Fibroblast of lung (primary cell): ENCODE measurements at regions not wholly inside any gene's neighbourhood (a gene's known extent, or its start where the extent isn't known, plus 50 kb on each side); places are given as distances from the start of the nearest gene placed in this dataset.

Source experiments
- DNase-seq, 2 donors: peaks; one replicate each; pipeline versions ENCODE4 v3.0.0 to v3.0.0-alpha.2; 2010; ENCODE audit warnings: low read depth in 2 of 2
- H2AFZ ChIP-seq: 2 replicates; pipeline ENCODE4 v1.5.1; 2012; ENCODE audit warnings: low read length, control low read depth, inconsistent platforms
- H3K27ac ChIP-seq: 2 replicates; pipeline ENCODE4 v1.5.1; 2011; ENCODE audit warnings: low read length, control low read depth; ENCODE audit not compliant: insufficient read depth
- H3K27me3 ChIP-seq: 2 replicates; pipeline ENCODE4 v1.5.1; 2011; ENCODE audit warnings: mild to moderate bottlenecking, low read length; ENCODE audit not compliant: control insufficient read depth, insufficient read depth
- H3K36me3 ChIP-seq: 2 replicates; pipeline ENCODE4 v1.5.1; 2011; ENCODE audit warnings: low read length; ENCODE audit not compliant: control insufficient read depth, insufficient read depth
- H3K4me1 ChIP-seq: 2 replicates; pipeline ENCODE4 v1.5.1; 2011; ENCODE audit warnings: low read length; ENCODE audit not compliant: control insufficient read depth, insufficient read depth; ENCODE audit errors: extremely low read depth
- H3K4me2 ChIP-seq: 2 replicates; pipeline ENCODE4 v1.5.1; 2011; ENCODE audit warnings: low read length, control low read depth; ENCODE audit not compliant: insufficient read depth; ENCODE audit errors: extremely low read depth
- H3K4me3 ChIP-seq, 4 experiments: fragments of 200-600 bp in 1 of 4; sonication (generic) in 1 of 4; replicated peaks in 1 of 4; 2 replicates each; pipeline ENCODE4 v1.5.1; 2011 to 2016; ENCODE audit warnings: low read length in 4 of 4, low read depth in 3 of 4, mild to moderate bottlenecking in 3 of 4, control low read depth in 2 of 4, inconsistent platforms in 1 of 4, mixed read lengths in 1 of 4; ENCODE audit not compliant: insufficient read depth in 1 of 4; ENCODE audit errors: control extremely low read depth in 1 of 4
- H3K79me2 ChIP-seq: 2 replicates; pipeline ENCODE4 v1.5.1; 2012; ENCODE audit warnings: mild to moderate bottlenecking, low read length, inconsistent platforms; ENCODE audit not compliant: control insufficient read depth, insufficient read depth
- H3K9ac ChIP-seq: 2 replicates; pipeline ENCODE4 v1.5.1; 2011; ENCODE audit warnings: mild to moderate bottlenecking, low read length, control low read depth; ENCODE audit not compliant: insufficient read depth
- H3K9me3 ChIP-seq: 2 replicates; pipeline ENCODE4 v1.5.1; 2012; ENCODE audit warnings: low read depth, low read length; ENCODE audit not compliant: control insufficient read depth, insufficient read depth
- H4K20me1 ChIP-seq: 2 replicates; pipeline ENCODE4 v1.5.1; 2011; ENCODE audit warnings: low read length; ENCODE audit not compliant: control insufficient read depth, insufficient read depth; ENCODE audit errors: extremely low read depth
- CTCF ChIP-seq, 2 donors: IDR thresholded peaks in 1 of 2; conservative IDR thresholded peaks in 1 of 2; 1 replicate in 1 of 2; 2 replicates in 1 of 2; pipeline ENCODE4 v1.5.1; 2011 to 2012; ENCODE audit warnings: low read length in 2 of 2, control low read depth in 1 of 2, inconsistent platforms in 1 of 2, low read depth in 1 of 2, mild to moderate bottlenecking in 1 of 2
- EZH2 ChIP-seq: IDR thresholded peaks from 2 replicates; pipeline ENCODE4 v1.5.1; 2012; ENCODE audit warnings: low read length, control low read depth, mild to moderate bottlenecking; ENCODE audit errors: missing control alignments

DNA sequence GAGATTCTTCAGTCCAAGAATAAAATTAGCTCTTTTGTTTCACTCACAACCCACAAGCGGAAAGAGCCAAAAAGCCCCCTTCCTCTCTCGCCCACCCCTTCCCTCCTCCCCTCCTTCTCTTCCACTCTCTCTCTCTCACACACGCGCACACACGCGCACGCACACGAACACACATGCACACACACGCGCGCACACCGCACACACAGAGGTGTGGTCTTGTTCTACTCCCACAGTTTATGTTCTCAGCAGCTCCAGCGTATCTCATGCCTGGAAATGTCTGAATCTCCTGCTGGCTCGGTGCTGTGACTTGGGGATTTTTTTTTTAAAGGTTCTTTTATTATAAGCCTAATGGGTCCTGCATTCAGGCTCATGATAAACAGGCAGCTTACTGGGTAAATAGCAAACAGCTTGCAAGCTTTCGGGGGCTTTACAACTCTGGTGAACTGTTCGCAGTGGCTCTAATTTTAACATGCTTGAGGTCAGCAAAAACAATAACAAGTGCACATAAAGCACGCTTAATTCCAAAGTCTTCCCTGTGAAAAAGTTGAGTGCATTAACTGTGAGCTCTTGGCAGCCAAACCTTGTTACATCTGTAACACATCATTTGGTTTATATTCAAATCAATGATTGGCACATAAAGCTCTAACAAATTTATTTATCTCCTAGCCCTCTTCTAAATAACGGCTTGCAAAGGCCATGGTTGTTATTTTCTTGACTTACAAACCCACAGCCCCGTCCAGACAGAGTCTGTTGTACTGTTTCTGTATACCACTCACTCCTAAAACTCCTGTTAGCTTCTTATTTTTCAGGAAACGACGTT lies 424.1 kb upstream of the MGMT start:
- TF ChIP-seq CTCF (conservative IDR thresholded peaks at IDR 0.05 in 1 of 2, IDR thresholded peaks at IDR 0.05 in 1 of 2; ENCODE audit: low read depth in 1 of 2, low read length in 2 of 2) = no peak
- TF ChIP-seq EZH2 = no peak
- no peak overlapping the region for H2AFZ ChIP-seq
- no peak overlapping the region for H3K27ac ChIP-seq
- no peaks in the 10 kb centered on the region for H3K36me3 ChIP-seq
- no peaks in the 10 kb centered on the region for H3K27me3 ChIP-seq
- H3K4me1 ChIP-seq = no peaks in the 10 kb centered on the region
- no peaks in the 10 kb centered on the region for H3K9me3 ChIP-seq
- H3K4me2 ChIP-seq = no peak overlapping the region
- no peak overlapping the region for H3K9ac ChIP-seq
- no peaks in the 10 kb centered on the region for H3K79me2 ChIP-seq
- H4K20me1 ChIP-seq = no peaks in the 10 kb centered on the region
- no peak overlapping the region for H3K4me3 ChIP-seq
- DNase-seq = no peak

DNA sequence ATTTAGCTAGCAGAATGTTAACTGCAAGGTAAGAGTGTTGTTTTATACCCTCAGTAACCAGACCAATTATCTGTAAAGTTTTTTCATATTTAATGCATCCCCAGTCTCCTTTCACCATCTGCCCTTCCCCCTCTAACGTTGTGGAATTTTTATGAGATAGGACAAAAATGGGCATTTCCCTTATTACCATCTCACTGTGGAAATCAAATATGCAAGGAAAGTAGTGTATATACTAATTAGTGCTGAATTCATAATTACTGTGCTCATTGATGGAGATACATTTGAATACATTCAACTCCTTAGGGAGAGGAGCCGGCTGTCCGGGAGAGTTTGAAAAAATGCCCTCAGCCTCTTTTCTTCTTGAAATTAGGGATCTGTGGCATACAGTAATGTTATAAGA lies 423.4 kb upstream of the MGMT start:
- no peaks in the 10 kb centered on the region for H4K20me1 ChIP-seq
- H3K27me3 ChIP-seq = no peaks in the 10 kb centered on the region
- no peaks in the 10 kb centered on the region for H3K36me3 ChIP-seq
- no peak overlapping the region for H3K4me2 ChIP-seq
- H3K4me3 ChIP-seq = no peak overlapping the region
- TF ChIP-seq EZH2 = no peak
- no peak for TF ChIP-seq CTCF (conservative IDR thresholded peaks at IDR 0.05 in 1 of 2, IDR thresholded peaks at IDR 0.05 in 1 of 2; ENCODE audit: low read depth in 1 of 2, low read length in 2 of 2)
- H3K9me3 ChIP-seq = no peaks in the 10 kb centered on the region
- no peak for DNase-seq
- H3K4me1 ChIP-seq = no peaks in the 10 kb centered on the region
- no peak overlapping the region for H3K9ac ChIP-seq
- no peak overlapping the region for H2AFZ ChIP-seq
- no peaks in the 10 kb centered on the region for H3K79me2 ChIP-seq
- H3K27ac ChIP-seq = no peak overlapping the region

- Histone ChIP-seq H3K79me2 (no peaks in the 10 kb centered on the region), H2AFZ (no peak overlapping the region), H3K4me3 (no peak overlapping the region), H3K27ac (no peak overlapping the region), H3K9ac (no peak overlapping the region), H3K9me3 (no peaks in the 10 kb centered on the region), H4K20me1 (no peaks in the 10 kb centered on the region), H3K36me3 (no peaks in the 10 kb centered on the region), H3K4me2 (no peak overlapping the region), H3K4me1 (no peaks in the 10 kb centered on the region), H3K27me3 (no peaks in the 10 kb centered on the region)
- no peak for TF ChIP-seq CTCF (conservative IDR thresholded peaks at IDR 0.05 in 1 of 2, IDR thresholded peaks at IDR 0.05 in 1 of 2; ENCODE audit: low read depth in 1 of 2, low read length in 2 of 2)
- TF ChIP-seq EZH2 = no peak
- no peak for DNase-seq
These were observed 421.4 kb upstream of the MGMT start for GRCh38 chr10:129045599-129045998.
